ENCODE measurements at regions not wholly inside any gene's neighbourhood (a gene's known extent, or its start where the extent isn't known, plus 50 kb on each side); places are given as distances from the start of the nearest gene placed in this dataset.

- DNase-seq, result no peak
Observed at GRCh38 chr3:182092662-182093262, 381.0 kb downstream of the SOX2 start.

DNA sequence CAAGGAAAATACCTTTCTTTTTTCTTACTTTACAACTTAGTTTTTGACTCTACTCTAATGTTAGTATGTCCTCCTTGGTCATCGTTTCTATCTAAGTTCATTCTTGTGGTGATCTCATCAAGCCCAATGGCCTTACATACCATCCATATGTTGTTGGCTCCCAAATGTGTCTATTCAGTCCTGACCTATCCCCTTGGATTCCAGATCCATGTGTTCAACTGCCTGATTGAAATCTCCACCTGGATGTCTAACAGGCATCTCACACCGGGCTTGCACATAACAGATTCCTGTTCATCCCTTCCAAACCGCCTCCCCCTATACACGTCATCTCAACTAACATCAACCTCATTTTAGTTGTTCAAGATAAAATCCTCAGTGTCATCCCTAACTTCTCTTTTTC lies 382.6 kb downstream of the SOX2 start:
- DNase-seq, result no peak

DNA sequence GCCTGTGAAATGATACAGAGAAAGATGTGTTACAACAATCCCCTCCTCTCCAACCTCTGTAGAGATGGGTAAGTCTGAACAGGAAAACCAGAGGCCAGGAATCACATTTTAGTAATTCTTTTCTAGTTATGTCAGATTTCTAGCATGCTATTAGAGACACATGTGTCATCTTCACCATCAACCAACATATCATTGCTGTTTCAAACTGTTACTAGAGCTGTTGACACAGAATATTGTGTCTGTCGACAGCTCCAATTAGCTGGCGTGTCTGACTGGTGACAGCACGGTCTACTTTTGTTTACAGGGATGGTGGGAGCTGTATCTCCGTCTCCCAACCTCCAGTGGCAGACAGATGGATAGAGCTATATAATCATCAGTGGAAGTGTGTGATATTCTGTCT lies 393.2 kb downstream of the SOX2 start:
- no peak for DNase-seq

DNA sequence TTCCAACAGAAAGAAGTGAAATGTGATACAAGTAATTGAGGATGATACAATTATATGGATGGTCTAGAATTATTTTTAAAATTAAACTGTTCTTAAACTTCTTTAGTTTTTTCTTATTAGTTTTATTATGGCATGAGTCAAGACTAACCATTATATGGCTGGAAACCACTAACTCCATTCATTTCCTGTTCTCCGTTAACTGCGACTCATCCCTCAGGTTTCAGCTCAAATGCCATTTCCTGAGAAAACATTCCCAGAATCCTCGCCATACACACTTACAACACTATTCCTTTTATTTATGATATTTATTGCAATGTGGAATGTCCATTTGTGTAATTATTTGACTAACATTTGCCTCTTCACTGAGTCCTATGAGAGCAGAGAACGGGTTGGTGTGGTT lies 394.1 kb downstream of the SOX2 start:
- no peak for DNase-seq

DNA sequence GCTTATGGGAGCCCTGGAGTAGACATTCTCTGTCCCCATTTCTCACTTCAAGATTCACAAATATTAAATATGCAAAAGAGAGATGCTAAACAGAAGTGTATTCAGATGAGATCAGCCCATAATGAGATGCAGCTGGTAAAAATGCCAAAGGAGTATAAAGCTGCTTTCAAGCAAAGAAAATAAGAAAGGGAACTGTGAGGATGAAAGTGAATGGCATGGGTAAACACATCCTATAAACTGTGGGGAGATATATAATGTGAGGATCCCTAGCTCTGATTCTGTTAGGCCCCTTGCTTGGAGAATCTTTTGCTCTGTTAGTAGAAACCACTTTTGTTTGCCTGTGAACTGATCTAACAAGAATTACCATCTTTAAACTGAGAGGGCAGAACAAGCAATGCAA lies 396.6 kb downstream of the SOX2 start:
- DNase-seq, result no peak

DNA sequence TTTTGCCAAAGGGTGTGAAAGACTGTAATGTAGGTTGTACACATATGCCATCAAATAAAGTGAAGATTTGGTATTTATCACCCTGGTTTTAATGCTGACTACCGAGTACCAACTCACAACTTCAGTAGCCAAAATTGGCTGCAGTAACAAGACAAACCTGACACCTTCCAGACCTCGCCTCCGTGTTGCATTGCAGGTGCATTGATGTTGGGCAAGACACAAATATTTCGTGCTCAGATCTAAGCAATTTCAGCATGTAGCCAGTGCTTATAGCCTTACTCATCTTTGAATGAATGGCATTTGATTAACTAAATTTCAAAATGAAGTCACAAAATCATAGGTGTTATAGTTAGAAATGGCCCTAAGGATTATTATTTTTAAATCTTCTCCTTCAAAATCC lies 400.2 kb downstream of the SOX2 start:
- DNase-seq, result no peak

DNA sequence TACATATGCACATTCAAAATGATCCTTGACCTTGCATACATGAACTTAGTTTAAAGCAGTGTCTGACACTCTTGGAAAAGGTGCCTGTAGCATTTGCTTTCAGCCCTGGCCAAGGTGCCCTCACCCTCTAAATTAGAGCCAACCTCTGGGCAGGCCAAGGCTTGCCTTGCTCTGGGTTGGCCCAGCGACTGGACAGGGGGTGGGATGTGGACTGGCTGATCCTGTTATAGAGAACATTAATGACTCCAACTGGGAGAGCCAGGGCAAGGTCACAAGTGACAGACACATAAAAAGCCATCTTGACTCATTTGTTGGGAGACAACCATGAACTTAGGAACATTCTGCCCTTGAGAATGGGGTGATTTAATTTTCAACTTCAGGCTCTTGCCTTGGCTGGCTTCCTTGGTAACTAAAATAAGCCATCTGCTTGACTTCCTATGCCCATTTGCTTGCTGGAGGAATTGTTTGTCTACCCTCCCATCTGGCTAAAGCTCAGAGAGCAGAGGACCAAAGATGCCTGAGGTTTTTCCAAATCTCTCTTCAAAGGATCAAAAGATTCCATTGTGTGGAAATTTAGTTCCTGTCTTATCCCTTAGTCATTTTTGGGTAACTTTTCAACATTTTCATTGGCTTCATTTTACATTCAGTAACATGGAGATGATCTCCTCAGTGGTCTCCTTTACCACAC lies 403.7 kb downstream of the SOX2 start:
- no peak for DNase-seq

DNA sequence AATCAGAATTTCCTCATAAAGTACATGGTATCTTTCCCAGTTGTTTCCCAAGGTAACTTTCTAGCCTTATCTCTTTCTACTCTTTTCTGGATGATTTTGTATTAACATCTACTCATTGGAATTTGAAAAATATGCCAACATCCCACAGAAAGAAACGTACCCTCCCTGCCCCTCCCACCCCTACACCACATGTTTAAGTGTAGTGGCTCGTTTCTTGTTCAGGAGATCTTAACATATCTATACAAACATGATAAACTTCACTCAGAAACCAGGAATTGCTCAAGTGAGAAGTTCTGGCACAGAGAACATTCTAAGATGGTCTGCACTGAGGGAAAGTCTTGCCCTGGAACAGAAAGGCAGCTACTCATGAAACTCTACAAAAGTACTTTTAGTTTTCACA lies 404.7 kb downstream of the SOX2 start:
- DNase-seq, result no peak

DNA sequence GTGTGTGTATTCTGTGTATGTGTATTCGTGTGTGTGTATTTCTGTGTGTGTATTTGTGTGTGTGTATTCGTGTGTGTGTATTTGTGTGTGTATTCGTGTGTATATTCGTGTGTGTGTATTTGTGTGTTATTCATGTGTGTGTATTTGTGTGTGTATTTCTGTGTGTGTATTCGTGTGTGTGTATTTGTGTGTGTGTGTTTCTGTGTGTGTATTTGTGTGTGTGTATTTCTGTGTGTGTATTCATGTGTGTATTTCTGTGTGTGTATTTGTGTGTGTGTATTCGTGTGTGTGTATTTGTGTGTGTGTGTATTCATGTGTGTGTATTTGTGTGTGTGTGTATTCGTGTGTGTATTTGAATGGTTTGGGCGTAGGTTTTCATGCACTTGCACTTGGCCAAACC lies 405.4 kb downstream of the SOX2 start:
- DNase-seq, result no peak

- no peak for DNase-seq
Observed at GRCh38 chr3:182117583-182117982, 405.9 kb downstream of the SOX2 start.

DNA sequence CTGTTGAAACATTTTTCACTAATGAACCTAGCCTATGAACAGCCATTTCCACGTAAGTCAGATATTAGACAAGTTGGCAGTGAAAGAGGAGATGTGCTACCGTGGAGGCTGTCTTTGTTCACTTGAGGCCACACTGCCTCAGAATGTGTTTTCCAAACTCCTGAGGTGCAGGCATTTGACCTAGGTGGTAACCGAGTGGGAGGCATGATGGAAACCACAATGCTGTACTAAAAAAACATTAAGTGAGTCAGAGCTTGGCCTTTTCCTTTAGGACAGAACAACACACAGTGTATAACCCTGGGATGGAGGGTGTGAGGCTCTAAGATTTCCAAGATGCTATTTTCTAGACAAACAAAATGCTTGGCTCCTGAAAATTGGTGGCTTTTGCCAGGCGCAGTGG lies 406.3 kb downstream of the SOX2 start:
- no peak for DNase-seq

DNA sequence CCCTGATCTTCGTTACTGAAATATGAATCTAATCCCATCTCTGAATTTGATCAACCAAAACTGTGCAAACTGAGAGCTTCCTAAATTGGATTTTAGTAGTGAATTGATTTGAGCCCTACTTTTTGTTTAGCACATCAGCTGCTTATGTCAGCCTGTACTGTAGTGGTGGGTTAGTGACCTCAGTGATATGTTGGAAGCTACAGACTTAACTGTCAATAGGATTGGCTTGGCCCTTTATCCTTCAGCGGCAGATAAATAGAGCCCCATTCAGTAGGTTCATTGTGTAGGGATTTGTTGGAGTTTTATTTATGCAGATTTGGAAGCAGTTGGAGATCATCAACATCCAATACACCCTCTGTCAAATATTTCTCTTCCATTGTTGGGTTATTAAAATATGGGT lies 409.7 kb downstream of the SOX2 start:
- no peak for DNase-seq

- no peak for DNase-seq
Observed at GRCh38 chr3:182122779-182123178, 411.1 kb downstream of the SOX2 start.

DNA sequence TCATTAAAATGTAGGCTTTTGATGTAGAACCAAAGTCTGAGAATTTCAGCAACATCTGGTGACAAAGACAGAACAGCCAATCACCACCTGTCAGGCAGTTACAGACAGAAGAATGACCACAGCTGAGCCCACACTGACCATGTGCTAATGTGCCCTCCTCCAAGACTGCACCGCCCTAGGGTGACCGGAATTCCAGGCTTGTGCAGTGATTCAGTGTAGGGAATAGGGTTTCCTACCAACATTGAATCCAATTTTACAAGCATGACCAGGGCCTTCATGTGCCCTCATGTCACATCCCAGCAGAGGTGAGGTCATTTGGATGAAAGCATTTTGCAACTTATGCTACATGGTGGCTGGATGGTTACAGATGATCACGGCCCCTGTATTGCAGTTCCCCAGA lies 412.5 kb downstream of the SOX2 start:
- DNase-seq, result no peak

- DNase-seq, result no peak
Observed at GRCh38 chr3:182124716-182125115, 413.0 kb downstream of the SOX2 start.

DNA sequence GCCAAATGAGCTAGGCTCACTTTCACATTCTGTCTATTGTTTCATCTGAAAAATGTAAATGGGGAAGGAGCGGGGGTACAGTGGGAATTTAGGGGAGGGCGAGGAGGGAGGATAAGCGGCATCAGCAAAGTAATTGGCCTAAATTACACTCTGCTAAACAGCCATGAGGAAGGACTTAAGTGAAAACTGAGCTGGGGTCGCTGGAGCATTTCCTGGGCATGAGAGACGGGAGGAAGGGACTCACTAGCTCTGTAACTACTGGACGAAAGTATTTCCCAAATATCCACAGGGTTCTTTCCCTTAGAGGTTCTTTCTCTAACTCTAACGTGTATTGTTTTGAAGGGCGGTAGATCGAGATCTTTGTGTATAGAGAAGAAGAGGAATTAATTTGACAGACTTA lies 418.0 kb downstream of the SOX2 start:
- no peak for DNase-seq

DNA sequence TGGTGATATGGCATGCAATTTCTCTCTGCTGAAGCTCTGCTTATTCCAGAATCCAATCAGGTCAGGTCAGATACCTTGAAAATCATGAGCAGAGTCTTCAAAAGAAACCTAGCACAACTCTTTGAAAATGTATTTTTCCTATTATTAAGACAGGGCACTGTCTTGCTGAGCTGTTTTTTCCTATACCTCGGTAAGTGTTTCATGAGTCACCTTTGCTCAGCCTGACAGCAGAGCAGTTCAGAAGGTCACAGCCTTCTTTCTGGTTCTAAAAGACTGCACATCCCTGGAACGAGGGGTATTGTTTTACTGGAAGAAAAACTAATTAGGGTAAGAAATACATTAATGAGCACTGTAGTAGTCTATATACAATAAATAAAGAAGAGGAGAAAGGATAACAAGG lies 422.0 kb downstream of the SOX2 start:
- no peak for DNase-seq

- DNase-seq, result no peak
Observed at GRCh38 chr3:182135056-182135455, 423.3 kb downstream of the SOX2 start.

DNA sequence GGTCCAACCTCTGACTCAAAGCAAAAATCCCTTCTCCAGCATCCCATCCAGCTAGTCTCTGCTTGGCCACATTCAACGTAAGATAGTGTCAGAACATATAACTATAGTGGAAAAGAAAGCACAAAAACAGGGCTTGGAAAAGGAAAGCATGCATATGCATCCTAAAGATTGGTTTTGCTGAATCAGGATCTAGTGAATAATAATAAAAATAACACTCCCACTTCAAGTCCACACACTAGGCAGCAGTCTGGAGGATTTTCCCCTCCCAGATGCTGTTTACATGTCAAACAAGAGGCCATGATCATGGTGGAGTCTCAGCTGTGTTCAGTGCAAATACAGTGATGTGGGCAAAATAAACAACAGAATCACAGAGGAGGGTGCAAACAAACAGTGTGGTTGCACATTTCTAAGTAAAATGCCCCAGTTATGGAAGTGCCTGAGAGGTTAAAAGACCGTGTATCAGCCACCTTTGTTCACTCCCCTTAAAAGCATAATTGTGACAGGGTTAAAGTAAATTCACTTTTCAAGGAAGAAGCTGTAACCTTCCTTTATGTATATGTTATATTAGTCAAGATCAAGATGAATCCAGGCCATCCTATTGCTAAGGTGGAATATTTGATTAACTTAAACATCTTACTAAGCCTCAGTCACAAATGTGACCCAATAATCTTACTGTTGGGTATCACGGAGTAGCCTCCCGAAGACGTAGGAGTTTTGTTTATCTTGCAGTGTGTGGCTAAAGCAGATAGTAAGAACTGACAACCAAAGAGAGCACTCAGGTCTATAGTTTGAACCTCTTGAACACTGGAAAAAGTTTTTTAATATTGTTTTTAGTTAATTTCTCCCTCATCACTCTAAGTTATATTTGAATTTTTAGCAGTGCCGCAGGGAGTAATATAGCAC lies 424.5 kb downstream of the SOX2 start:
- no peak for DNase-seq

DNA sequence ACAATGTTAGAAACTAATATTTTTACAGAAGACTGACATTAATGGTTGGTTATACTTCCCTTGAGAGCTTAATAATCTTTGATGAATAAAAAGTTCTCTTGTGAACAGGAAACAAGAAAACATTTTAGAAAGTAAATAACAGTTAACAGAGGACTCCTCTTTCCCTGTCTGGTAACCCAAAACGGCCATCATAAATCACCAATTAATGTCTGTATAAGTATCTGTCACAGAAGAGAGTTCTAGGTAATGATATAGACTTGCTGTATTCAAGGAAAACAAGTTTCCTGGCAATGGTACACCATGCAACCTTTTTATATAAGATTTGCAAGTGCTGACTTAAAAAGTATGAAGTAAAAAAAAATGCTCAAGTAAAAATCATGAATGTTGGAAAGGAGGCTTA lies 426.7 kb downstream of the SOX2 start:
- no peak for DNase-seq

- DNase-seq, result no peak
Observed at GRCh38 chr3:182139627-182140357, 428.1 kb downstream of the SOX2 start.

GRCh38 chr3:182142928-182143327 lies 431.2 kb downstream of the SOX2 start:
- DNase-seq, result no peak

DNA sequence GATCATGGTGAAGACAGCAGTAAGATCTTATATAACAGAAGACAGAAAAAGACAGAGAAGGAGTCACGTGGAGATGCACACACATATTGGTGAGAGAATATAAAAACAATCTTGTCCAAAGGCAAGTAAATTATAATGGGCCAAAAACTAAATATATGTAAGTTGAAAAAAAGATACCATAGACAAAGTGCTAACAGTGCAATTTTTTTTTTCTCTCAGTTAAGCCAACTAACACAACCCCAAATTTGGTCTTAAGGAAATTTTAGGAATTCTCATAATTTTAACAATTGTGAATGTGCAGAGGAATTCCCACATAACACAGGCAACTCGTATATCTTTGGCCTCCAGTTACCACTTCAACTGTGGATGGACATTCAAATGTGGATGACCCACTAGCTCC lies 432.2 kb downstream of the SOX2 start:
- DNase-seq, result no peak

Measured in stimulated activated naive CD4-positive, alpha-beta T cell (primary cell).